DMS 273 treated with DMSO at 0.1 percent for 48 hours (cell line): ENCODE measurements at regions not wholly inside any gene's neighbourhood (a gene's known extent, or its start where the extent isn't known, plus 50 kb on each side); places are given as distances from the start of the nearest gene placed in this dataset.
"Not testable (repeated sequence)": the region's sequence is repeated elsewhere in the genome, so short reads cannot be mapped to it uniquely, and the experiment has no call there.

Experiments used
- DNase-seq: peaks from one replicate; lab custom pipeline; 2025; lab: John Stamatoyannopoulos, UW

- DNase-seq = no peak
These were observed 695.8 kb downstream of the TOX3 start for GRCh38 chr16:51851111-51851510.

GRCh38 chr16:51849715-51850114, 697.2 kb downstream of the TOX3 start:
- DNase-seq = no peak

- no peak for DNase-seq
These were observed 694.7 kb upstream of the SALL1 start for GRCh38 chr16:51845586-51846305.

GRCh38 chr16:51839727-51840462, 688.8 kb upstream of the SALL1 start:
- no peak for DNase-seq

GRCh38 chr16:51834794-51835193, 683.7 kb upstream of the SALL1 start:
- DNase-seq = no peak

GRCh38 chr16:51834133-51834532, 683.1 kb upstream of the SALL1 start:
- DNase-seq = no peak

- DNase-seq = no peak
These were observed 680.7 kb upstream of the SALL1 start for GRCh38 chr16:51831595-51832367.

- not testable (repeated sequence) for DNase-seq
These were observed 680.0 kb upstream of the SALL1 start for GRCh38 chr16:51831034-51831433.

GRCh38 chr16:51825779-51826178, 674.7 kb upstream of the SALL1 start:
- no peak for DNase-seq

- no peak for DNase-seq
These were observed 671.4 kb upstream of the SALL1 start for GRCh38 chr16:51822471-51822870.

- DNase-seq = no peak
These were observed 670.5 kb upstream of the SALL1 start for GRCh38 chr16:51821527-51821926.

GRCh38 chr16:51820176-51820575, 669.1 kb upstream of the SALL1 start:
- DNase-seq = no peak

GRCh38 chr16:51818342-51818944, 667.4 kb upstream of the SALL1 start:
- peak; percentile 6 for DNase-seq

- DNase-seq = no peak
These were observed 665.9 kb upstream of the SALL1 start for GRCh38 chr16:51816929-51817328.

- DNase-seq = no peak
These were observed 664.5 kb upstream of the SALL1 start for GRCh38 chr16:51815523-51815922.

- DNase-seq = no peak
These were observed 663.5 kb upstream of the SALL1 start for GRCh38 chr16:51814617-51815016.

- no peak for DNase-seq
These were observed 662.5 kb upstream of the SALL1 start for GRCh38 chr16:51813609-51814008.

GRCh38 chr16:51812945-51813344, 661.9 kb upstream of the SALL1 start:
- no peak for DNase-seq

GRCh38 chr16:51807551-51807950, 656.5 kb upstream of the SALL1 start:
- no peak for DNase-seq

GRCh38 chr16:51801635-51802034, 650.6 kb upstream of the SALL1 start:
- no peak for DNase-seq

- DNase-seq = no peak
These were observed 646.7 kb upstream of the SALL1 start for GRCh38 chr16:51797669-51798259.

GRCh38 chr16:51779240-51779639, 628.2 kb upstream of the SALL1 start:
- DNase-seq = no peak
